PC-3 (cell line): ENCODE measurements at regions not wholly inside any gene's neighbourhood (a gene's known extent, or its start where the extent isn't known, plus 50 kb on each side); places are given as distances from the start of the nearest gene placed in this dataset.

Experiments
- ATAC-seq: fragments of 200-7000 bp; cut with Tn5 transposase; 2 replicates; pipeline ENCODE4 v1.9.1; 2020; ENCODE audit warnings: mild to moderate bottlenecking, moderate library complexity
- BruUV-seq: library from RNA; stranded (reverse); fragments of 400-500 nt; replicated peaks from 2 replicates; lab custom pipeline; 2021; lab: Mats Ljungman, UMichigan
- CTCF ChIA-PET: fragments of 300-600 bp; sonication (Branson Sonifier 250); formaldehyde crosslinking; loops from one replicate; lab custom pipeline; 2022; ENCODE audit warnings: antibody characterized with exemption; lab: Charles Lee
- POLR2A ChIA-PET: fragments of 300-600 bp; sonication (Branson Sonifier 250); formaldehyde crosslinking; loops from one replicate; lab custom pipeline; 2022; ENCODE audit warnings: antibody characterized with exemption; ENCODE audit not compliant: unreplicated experiment; lab: Charles Lee
- DNase-seq: peaks from one replicate; pipeline ENCODE4 v3.0.0-alpha.2; 2015
- H2AFZ ChIP-seq: fragments of 300-600 bp; sonication (generic); 2 replicates; pipeline ENCODE4 v1.6.0; 2016; ENCODE audit warnings: antibody characterized with exemption, low read length
- H3F3A ChIP-seq: fragments of 300-600 bp; sonication (generic); one replicate; pipeline ENCODE4 v1.6.0; 2017; ENCODE audit warnings: antibody characterized with exemption, low read length, control low read depth, mild to moderate bottlenecking; ENCODE audit not compliant: unreplicated experiment
- H3K27ac ChIP-seq: fragments of 300-600 bp; sonication (generic); 2 replicates; pipeline ENCODE4 v1.5.1; 2016; ENCODE audit warnings: mild to moderate bottlenecking, low read length
- H3K27me3 ChIP-seq: fragments of 300-600 bp; sonication (generic); 2 replicates; pipeline ENCODE4 v1.6.1; 2016; ENCODE audit warnings: low read length, mixed read lengths
- H3K36me3 ChIP-seq: fragments of 300-600 bp; sonication (generic); 2 replicates; pipeline ENCODE4 v1.6.1; 2016; ENCODE audit warnings: low read depth, mixed run types, low read length, mixed read lengths
- H3K4me1 ChIP-seq: fragments of 300-600 bp; sonication (generic); 2 replicates; pipeline ENCODE4 v1.5.1; 2016; ENCODE audit warnings: low read length; ENCODE audit not compliant: insufficient read depth
- H3K4me2 ChIP-seq: fragments of 300-600 bp; sonication (generic); 2 replicates; pipeline ENCODE4 v1.6.0; 2016; ENCODE audit warnings: low read length
- H3K4me3 ChIP-seq: fragments of 300-600 bp; sonication (generic); 2 replicates; pipeline ENCODE4 v1.5.1; 2016; ENCODE audit warnings: mild to moderate bottlenecking, low read length, mixed read lengths
- H3K79me2 ChIP-seq: fragments of 300-600 bp; sonication (generic); 2 replicates; pipeline ENCODE4 v1.6.1; 2017; ENCODE audit warnings: low read length, mixed read lengths
- H3K9ac ChIP-seq: fragments of 300-600 bp; sonication (generic); 2 replicates; pipeline ENCODE4 v1.6.0; 2016; ENCODE audit warnings: mild to moderate bottlenecking, low read length
- H3K9me2 ChIP-seq: fragments of 300-600 bp; sonication (generic); replicated peaks from 2 replicates; pipeline ENCODE4 v1.6.1; 2016; ENCODE audit warnings: mixed run types, low read length, mixed read lengths
- H3K9me3 ChIP-seq: fragments of 300-600 bp; sonication (generic); 2 replicates; pipeline ENCODE4 v1.6.1; 2016; ENCODE audit warnings: low read length, mixed read lengths
- H4K20me1 ChIP-seq: fragments of 300-600 bp; sonication (generic); 2 replicates; pipeline ENCODE4 v1.6.1; 2016; ENCODE audit warnings: low read length, mixed read lengths
- CTCF ChIP-seq: fragments of 300-600 bp; sonication (generic); conservative IDR thresholded peaks from 2 replicates; pipeline ENCODE4 v1.5.1; 2017; ENCODE audit warnings: antibody characterized with exemption, low read depth, mild to moderate bottlenecking, low read length
- EZH2 ChIP-seq: fragments of 300-600 bp; sonication (generic); IDR thresholded peaks from one replicate; pipeline ENCODE4 v1.6.1; 2017; ENCODE audit warnings: antibody characterized with exemption, mild to moderate bottlenecking, low read length; ENCODE audit not compliant: unreplicated experiment
- EZH2phosphoT487 ChIP-seq: fragments of 300-600 bp; sonication (generic); IDR thresholded peaks from 2 replicates; pipeline ENCODE4 v1.6.1; 2018; ENCODE audit warnings: mild to moderate bottlenecking, antibody characterized with exemption, low read length, borderline replicate concordance
- intact Hi-C: fragments of 100-400 bp; cut with micrococcal nuclease; formaldehyde crosslinking; loops from 2 replicates; pipeline ENCODE4 v1.9.0; 2023

- Histone ChIP-seq H3K9me3 (no peaks in the 10 kb centered on the region), H3K27me3 (no peaks in the 10 kb centered on the region), H3K4me1 (no peaks in the 10 kb centered on the region), H3K4me3 (no peak overlapping the region), H3K4me2 (no peak overlapping the region), H3K27ac (no peak overlapping the region), H3K9me2 (no peaks in the 10 kb centered on the region), H2AFZ (no peak overlapping the region), H3K9ac (no peak overlapping the region), H3F3A (no peaks in the 10 kb centered on the region), H3K79me2 (no peaks in the 10 kb centered on the region), H4K20me1 (no peaks in the 10 kb centered on the region), H3K36me3 (no peaks in the 10 kb centered on the region)
- DNase-seq (no peak), ATAC-seq (no peak)
- intact Hi-C loops, result no loop called here
- BruUV-seq, result no TSS peak
- TF ChIP-seq CTCF, result no peak
- no peak for TF ChIP-seq EZH2phosphoT487
- no peak for TF ChIP-seq EZH2
- CTCF ChIA-PET, result no interaction called here
- POLR2A ChIA-PET, result no interaction called here
Observed at GRCh38 chrX:88584283-88584682, 162.7 kb upstream of the CPXCR1 start.

GRCh38 chrX:88586317-88586716 lies 160.7 kb upstream of the CPXCR1 start:
- no peak for ATAC-seq
- no peak for DNase-seq
- no peak overlapping the region for H3K4me2 ChIP-seq
- H2AFZ ChIP-seq, result no peak overlapping the region
- H3K79me2 ChIP-seq, result no peaks in the 10 kb centered on the region
- CTCF ChIA-PET, result no interaction called here
- H3K27me3 ChIP-seq, result no peaks in the 10 kb centered on the region
- no peak overlapping the region for H3K27ac ChIP-seq
- no peaks in the 10 kb centered on the region for H3K9me3 ChIP-seq
- no peak for TF ChIP-seq EZH2
- no peak for TF ChIP-seq EZH2phosphoT487
- TF ChIP-seq CTCF, result no peak
- H3K9me2 ChIP-seq, result no peaks in the 10 kb centered on the region
- H4K20me1 ChIP-seq, result no peaks in the 10 kb centered on the region
- H3K36me3 ChIP-seq, result no peaks in the 10 kb centered on the region
- H3K9ac ChIP-seq, result no peak overlapping the region
- H3F3A ChIP-seq, result no peaks in the 10 kb centered on the region
- H3K4me1 ChIP-seq, result no peaks in the 10 kb centered on the region
- intact Hi-C loops, result no loop called here
- H3K4me3 ChIP-seq, result no peak overlapping the region
- POLR2A ChIA-PET, result no interaction called here
- BruUV-seq, result no TSS peak

- H3K36me3 ChIP-seq, result no peaks in the 10 kb centered on the region
- intact Hi-C loops, result no loop called here
- H3K4me1 ChIP-seq, result peaks cover 30% of the 10 kb centered on the region
- H3F3A ChIP-seq, result peaks cover 4% of the 10 kb centered on the region
- no peaks in the 10 kb centered on the region for H3K79me2 ChIP-seq
- H3K9me3 ChIP-seq, result no peaks in the 10 kb centered on the region
- no peak overlapping the region for H2AFZ ChIP-seq
- no peaks in the 10 kb centered on the region for H3K27me3 ChIP-seq
- ATAC-seq, result no peak
- H3K9me2 ChIP-seq, result no peaks in the 10 kb centered on the region
- no peak overlapping the region for H3K27ac ChIP-seq
- no peak for DNase-seq
- H4K20me1 ChIP-seq, result no peaks in the 10 kb centered on the region
- POLR2A ChIA-PET, result no interaction called here
- no peak overlapping the region for H3K4me2 ChIP-seq
- TF ChIP-seq EZH2 (no peak), CTCF (no peak), EZH2phosphoT487 (no peak)
- BruUV-seq, result no TSS peak
- H3K9ac ChIP-seq, result no peak overlapping the region
- no peak overlapping the region for H3K4me3 ChIP-seq
- CTCF ChIA-PET, result no interaction called here
Observed at GRCh38 chrX:88603237-88603636, 143.8 kb upstream of the CPXCR1 start.
